PFSK-1 (cell line): ENCODE measurements at regions not wholly inside any gene's neighbourhood (a gene's known extent, or its start where the extent isn't known, plus 50 kb on each side); places are given as distances from the start of the nearest gene placed in this dataset.

Experiments used
- FOXP2 ChIP-seq: optimal IDR thresholded peaks from 2 replicates; pipeline ENCODE3; 2011; ENCODE audit warnings: borderline replicate concordance, control low read depth, inconsistent platforms; ENCODE audit not compliant: insufficient read depth; ENCODE audit errors: extremely low read length, extremely low read depth
- POLR2AphosphoS5 ChIP-seq: IDR thresholded peaks from 2 replicates; pipeline ENCODE4 v1.6.1; 2012; ENCODE audit warnings: low read depth, mild to moderate bottlenecking, control low read depth, low read length, moderate library complexity
- SIN3A ChIP-seq: IDR thresholded peaks from 2 replicates; pipeline ENCODE4 v1.6.1; 2012; ENCODE audit warnings: mild to moderate bottlenecking, low read length, moderate library complexity, borderline replicate concordance; ENCODE audit not compliant: insufficient read depth
- TAF1 ChIP-seq: IDR thresholded peaks from 2 replicates; pipeline ENCODE4 v1.6.1; 2012; ENCODE audit warnings: low read length, control low read depth, borderline replicate concordance; ENCODE audit not compliant: insufficient read depth
- TF ChIP-seq, protein P1 (sequence below), 2 experiments: IDR thresholded peaks; 2 replicates each; pipeline versions ENCODE4 v1.6.1 to v1.8.0; 2011 to 2012; ENCODE audit warnings: low read depth in 2 of 2, low read length in 2 of 2, control low read depth in 1 of 2, inconsistent platforms in 1 of 2, mild to moderate bottlenecking in 1 of 2, moderate library complexity in 1 of 2; ENCODE audit not compliant: insufficient read depth in 1 of 2

DNA sequence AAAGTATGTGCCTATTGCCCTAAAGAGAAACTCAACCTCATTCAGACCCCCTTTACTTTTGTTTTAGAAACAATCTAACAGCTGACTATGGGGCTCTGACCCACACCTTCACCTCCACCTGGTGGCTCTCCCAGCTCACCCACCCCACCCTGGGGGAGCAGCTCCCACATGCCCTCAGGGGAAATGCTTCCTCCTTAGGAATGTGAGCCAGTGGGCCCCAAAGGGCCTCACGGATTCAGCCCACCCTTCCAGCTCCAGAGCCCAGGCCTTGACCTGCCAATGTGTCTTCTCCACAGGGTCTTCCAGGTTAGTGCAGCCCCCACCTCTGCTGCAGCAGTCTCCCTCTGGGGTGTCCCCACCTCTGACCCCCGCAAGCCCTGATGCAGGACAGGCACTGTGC lies 680.1 kb upstream of the RAB6C start:
- TF ChIP-seq FOXP2 (no peak), TAF1 (no peak), SIN3A (no peak), POLR2AphosphoS5 (no peak)
- TF ChIP-seq, protein P1, sequence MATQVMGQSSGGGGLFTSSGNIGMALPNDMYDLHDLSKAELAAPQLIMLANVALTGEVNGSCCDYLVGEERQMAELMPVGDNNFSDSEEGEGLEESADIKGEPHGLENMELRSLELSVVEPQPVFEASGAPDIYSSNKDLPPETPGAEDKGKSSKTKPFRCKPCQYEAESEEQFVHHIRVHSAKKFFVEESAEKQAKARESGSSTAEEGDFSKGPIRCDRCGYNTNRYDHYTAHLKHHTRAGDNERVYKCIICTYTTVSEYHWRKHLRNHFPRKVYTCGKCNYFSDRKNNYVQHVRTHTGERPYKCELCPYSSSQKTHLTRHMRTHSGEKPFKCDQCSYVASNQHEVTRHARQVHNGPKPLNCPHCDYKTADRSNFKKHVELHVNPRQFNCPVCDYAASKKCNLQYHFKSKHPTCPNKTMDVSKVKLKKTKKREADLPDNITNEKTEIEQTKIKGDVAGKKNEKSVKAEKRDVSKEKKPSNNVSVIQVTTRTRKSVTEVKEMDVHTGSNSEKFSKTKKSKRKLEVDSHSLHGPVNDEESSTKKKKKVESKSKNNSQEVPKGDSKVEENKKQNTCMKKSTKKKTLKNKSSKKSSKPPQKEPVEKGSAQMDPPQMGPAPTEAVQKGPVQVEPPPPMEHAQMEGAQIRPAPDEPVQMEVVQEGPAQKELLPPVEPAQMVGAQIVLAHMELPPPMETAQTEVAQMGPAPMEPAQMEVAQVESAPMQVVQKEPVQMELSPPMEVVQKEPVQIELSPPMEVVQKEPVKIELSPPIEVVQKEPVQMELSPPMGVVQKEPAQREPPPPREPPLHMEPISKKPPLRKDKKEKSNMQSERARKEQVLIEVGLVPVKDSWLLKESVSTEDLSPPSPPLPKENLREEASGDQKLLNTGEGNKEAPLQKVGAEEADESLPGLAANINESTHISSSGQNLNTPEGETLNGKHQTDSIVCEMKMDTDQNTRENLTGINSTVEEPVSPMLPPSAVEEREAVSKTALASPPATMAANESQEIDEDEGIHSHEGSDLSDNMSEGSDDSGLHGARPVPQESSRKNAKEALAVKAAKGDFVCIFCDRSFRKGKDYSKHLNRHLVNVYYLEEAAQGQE (IDR thresholded peaks at IDR 0.05; ENCODE audit: insufficient read depth in 1 of 2, low read depth in 2 of 2, low read length in 2 of 2): no peak

GRCh38 chr2:129299756-129300155 lies 679.7 kb upstream of the RAB6C start:
- TF ChIP-seq TAF1: no peak
- TF ChIP-seq POLR2AphosphoS5: no peak
- TF ChIP-seq, protein P1 (IDR thresholded peaks at IDR 0.05; ENCODE audit: insufficient read depth in 1 of 2, low read depth in 2 of 2, low read length in 2 of 2): no peak
- no peak for TF ChIP-seq SIN3A
- no peak for TF ChIP-seq FOXP2

DNA sequence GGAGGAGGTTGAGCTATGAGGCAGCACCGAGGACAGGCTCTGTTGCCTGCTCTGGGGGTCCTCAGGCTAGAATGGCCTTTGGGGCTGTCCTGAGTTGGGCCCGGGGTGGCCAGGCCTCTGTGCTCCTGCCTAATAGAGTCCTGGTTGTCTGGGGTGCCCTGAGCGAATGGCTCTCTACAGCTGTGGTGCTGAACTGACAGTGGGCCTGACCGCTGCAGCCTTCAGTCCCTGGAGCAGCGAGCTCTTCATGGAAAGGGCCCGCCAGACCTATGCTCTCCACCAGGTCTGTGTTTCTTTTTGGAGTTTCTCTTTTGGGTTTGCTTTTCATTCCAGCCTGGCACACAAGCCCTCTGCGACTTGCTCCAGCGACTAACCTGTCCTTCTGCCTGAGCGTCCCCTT lies 679.0 kb upstream of the RAB6C start:
- no peak for TF ChIP-seq TAF1
- no peak for TF ChIP-seq SIN3A
- TF ChIP-seq FOXP2: no peak
- TF ChIP-seq POLR2AphosphoS5: no peak
- TF ChIP-seq, protein P1 (IDR thresholded peaks at IDR 0.05; ENCODE audit: insufficient read depth in 1 of 2, low read depth in 2 of 2, low read length in 2 of 2): no peak

GRCh38 chr2:129301431-129301913 lies 678.0 kb upstream of the RAB6C start:
- no peak for TF ChIP-seq FOXP2
- no peak for TF ChIP-seq SIN3A
- TF ChIP-seq, protein P1 (IDR thresholded peaks at IDR 0.05; ENCODE audit: insufficient read depth in 1 of 2, low read depth in 2 of 2, low read length in 2 of 2): no peak
- TF ChIP-seq POLR2AphosphoS5: no peak
- no peak for TF ChIP-seq TAF1

- TF ChIP-seq SIN3A (no peak), FOXP2 (no peak), POLR2AphosphoS5 (no peak), TAF1 (no peak)
- TF ChIP-seq, protein P1 (IDR thresholded peaks at IDR 0.05; ENCODE audit: insufficient read depth in 1 of 2, low read depth in 2 of 2, low read length in 2 of 2): no peak
These were observed 677.4 kb upstream of the RAB6C start for GRCh38 chr2:129302106-129302505.
